ENCODE measurements at regions not wholly inside any gene's neighbourhood (a gene's known extent, or its start where the extent isn't known, plus 50 kb on each side); places are given as distances from the start of the nearest gene placed in this dataset.

DNA sequence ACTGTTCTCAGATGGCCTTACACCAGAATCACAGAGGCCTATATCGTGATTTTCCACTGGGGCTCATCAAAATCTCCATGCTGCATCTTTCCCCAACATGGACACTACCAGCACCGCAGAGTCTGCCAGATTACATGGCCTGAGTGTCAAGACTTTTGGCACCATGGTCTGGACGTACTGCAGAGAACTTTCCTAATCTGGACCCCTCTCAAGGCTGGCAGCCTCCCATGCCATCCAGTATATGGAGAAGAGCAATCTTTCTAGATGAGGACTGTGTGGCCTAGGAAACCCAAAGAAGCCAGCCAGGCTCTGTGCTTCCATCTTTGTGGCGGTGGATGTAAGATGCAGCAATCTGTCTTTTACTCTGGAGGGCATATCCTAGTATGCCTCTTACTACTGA lies 139.2 kb downstream of the ADAMTS15 start:
- no peak for DNase-seq

DNA sequence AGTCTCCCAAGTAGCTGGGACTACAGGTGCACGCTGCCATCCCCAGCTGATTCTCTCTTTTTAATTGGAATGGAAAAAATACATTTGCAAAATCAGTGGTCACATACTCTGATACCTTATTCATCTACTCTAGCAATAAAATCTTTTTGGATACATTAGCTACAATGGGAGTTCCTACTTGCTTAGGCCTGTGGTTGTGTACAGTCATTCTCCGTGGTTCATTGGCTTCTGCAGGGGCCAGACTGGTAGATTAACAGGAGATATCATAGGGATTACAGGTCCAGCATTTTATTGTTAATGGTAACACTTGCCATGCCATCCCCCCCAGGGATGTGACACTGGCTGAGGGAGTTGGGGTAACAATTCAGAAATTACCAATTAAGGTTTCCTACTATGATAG lies 140.0 kb downstream of the ADAMTS15 start:
- no peak for DNase-seq

- DNase-seq, result no peak
These were observed 143.6 kb downstream of the ADAMTS15 start for GRCh38 chr11:130592056-130592455.

DNA sequence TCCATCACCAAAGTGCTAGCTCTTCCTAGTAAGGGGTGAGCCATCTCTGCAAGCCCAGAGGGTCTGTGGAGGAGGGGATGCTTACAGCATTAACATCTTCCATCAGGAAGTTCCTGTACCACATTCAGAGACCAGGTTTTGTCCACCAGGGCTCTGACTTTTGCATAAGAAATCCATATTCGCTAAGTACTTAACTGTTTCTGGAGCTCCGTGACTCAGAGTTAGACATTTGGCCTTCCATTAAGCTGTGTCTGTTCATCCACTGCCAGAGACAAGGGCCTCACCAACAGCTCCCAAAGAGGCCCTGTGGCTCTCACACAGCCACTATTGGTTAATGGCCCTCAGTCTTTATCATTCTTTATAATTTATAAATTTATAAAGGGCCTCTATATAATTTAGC lies 144.6 kb downstream of the ADAMTS15 start:
- DNase-seq, result no peak

GRCh38 chr11:130598433-130598832 lies 150.0 kb downstream of the ADAMTS15 start:
- no peak for DNase-seq

DNA sequence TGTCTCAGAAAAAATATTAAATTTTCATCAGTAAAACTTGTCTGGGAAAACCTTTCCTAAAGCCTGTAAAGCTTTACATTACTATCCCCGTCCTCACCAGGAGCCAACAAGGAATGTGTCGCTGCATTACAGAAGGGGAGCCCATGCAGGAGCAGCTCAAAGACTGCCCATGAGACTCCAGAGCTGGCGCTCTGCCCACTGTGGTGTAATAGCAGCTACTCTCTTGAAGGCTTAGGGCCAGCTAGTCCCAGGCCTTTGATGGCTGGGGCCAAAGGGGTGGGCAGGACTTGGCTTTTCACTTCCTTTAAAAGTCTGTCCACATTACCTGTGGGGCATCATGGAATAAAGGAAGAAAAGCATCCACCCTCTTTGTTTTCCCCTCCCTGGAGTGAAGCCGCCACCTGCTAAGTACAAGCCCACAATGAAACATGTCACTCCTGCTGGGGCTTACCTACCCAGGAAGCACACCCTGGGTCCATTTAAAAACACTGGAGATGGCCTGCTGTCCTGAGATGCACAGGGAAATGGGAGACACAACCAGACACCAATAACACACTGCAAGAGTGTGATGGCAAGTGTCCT lies 150.7 kb downstream of the ADAMTS15 start:
- DNase-seq, result no peak

DNA sequence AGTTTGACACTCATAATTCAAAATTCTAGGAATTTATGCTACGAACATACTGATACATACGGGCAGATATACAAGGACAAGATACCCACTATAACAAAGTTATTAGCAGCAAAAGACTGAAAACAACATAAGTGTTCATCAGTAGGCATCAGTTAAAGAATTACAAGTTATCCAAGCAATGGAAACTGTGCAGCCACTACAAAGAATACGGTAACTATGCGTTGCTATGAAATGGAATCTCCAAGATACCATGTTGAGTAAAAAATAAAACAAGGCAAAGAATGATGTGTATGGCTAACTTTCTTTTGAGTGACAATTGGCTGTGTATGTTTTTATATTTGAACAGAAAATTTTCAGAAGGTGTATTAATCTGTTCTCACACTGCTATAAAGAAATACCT lies 151.7 kb downstream of the ADAMTS15 start:
- DNase-seq, result no peak

DNA sequence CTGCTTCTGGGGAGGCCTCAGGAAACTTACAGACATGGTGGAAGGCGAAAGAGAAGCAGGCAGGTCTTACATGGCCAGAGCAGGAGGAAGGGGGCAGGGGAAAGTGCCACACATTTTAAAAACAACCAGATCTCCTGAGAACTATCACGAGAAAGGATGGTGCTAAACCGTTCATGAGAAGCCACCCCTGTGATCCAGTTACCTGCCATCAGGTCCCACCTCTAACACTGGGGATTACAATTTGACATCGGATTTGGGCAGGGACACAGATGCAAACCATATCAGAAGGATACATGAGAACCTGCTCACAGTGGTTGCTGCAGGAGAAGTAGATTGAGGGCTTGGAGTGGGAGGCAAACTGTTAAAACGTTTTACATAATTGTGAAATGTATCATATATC lies 152.2 kb downstream of the ADAMTS15 start:
- DNase-seq, result no peak

- DNase-seq, result no peak
These were observed 152.7 kb downstream of the ADAMTS15 start for GRCh38 chr11:130601141-130601540.

GRCh38 chr11:130601764-130602460 lies 153.5 kb downstream of the ADAMTS15 start:
- no peak for DNase-seq

DNA sequence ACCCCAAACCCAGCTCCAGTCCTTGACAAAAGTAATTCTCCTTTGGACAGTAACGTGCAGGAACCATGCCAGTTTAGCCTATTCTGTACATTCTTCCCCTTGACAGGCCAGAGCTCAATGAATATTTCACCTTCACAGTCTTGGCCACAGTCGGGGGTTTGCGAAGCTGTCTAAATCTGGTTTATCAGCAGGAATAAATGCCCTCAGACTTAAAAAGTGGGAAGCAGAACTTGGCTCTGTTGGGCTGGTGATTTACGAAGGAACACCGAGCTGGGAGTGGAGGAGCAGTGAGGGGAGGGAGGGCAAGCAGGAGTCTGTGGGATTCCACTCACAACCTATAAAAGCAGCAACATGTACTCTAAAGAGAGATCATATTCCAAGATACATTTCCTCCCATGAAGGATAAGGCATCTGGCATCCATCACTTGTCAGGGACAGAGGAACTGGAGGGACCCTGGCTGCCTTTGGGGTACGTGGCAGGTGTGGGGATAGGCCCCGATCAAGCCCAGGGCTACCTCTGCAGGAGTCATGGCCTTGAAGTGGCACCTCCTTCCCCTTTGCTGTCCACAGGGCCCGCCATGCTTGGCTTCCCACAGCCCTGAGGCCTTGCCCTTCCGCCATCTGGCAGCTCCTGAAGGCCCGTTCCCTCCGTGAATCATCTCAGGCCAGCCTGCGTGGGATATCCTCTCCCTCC lies 154.3 kb downstream of the ADAMTS15 start:
- no peak for DNase-seq

GRCh38 chr11:130603335-130603906 lies 155.0 kb downstream of the ADAMTS15 start:
- no peak for DNase-seq

DNA sequence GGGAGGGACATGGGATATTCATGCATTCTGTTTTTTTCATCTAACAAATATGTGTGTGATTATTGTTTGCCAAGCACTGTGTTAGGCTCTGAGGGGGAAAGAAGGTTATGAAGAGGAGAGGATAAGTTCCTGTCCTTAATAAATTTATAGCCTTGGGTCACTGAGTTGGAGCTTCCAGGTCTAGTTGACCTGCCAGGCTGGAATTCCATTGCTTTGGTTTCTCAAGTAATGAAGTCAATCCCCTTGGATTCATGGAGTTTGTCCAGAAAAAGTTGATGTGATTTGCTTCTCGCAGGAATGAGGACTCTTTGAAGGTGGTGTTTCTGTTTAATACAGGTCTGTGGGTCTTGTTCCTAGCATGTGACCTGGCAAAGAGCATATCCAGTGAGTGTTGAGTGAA lies 156.2 kb downstream of the ADAMTS15 start:
- no peak for DNase-seq

- no peak for DNase-seq
These were observed 157.7 kb downstream of the ADAMTS15 start for GRCh38 chr11:130606178-130606577.

GRCh38 chr11:130606781-130607511 lies 158.5 kb downstream of the ADAMTS15 start:
- DNase-seq, result no peak

DNA sequence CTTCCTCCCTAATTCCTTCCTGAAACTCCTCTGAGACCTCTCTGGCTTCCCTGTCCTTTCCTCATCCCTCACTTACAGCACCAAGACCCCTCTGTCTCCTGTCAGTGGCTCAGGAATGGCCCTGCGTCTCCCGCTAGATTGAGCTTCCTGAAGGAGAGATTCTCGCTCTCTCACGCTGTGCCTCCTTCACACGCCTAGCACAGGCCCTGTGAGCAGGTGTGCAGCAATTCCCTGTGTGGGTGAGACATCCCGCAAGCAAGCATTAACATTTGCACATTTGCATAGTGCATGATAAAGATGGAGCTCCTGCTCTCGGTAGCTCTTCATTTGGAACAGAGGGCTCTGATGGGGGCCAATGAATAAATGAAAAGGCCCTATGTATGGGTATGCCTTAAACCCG lies 159.8 kb downstream of the ADAMTS15 start:
- no peak for DNase-seq

DNA sequence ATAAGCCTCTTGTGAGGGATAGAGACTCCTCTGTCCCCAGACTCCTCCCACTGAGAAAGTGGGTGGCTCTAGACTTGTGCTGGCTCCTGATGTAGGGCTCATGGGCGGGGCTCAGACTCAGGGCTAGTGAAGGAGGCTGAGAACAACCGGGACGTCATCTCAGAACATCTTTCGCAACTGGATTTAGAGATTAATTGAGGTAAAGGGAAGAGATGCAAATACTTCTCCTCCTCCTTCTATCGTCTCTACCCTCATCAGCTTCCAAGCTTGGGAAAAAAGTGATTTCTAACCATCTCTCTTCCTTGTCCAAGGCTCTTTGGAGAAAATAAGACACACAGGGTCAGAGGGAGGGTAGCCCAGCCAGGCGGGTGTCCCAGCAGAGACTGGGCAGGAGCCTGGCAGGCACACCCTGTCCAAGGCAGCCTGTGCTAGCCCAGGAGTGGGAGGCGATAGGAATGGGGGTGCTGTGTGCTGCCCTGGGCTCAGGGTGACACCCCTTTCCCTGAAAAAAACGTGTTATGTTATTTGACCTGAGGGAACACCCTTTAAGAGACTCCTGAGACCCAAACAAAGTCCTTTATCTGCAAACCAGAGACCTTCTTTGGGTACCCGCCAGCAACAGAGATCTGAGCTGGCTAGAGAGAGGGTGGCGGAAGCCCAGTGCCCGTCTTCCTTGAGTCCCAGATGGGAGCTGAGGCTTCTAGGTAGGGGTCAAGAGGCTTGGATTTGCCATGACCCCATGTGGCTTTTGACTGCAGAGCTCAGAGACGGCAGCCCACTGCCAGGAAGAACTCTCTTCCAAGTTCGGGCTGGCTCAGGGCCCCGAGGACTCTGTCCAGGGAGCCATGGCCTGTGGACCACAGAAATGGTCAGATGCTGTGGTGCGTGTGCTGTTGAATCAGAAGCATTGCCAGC lies 160.9 kb downstream of the ADAMTS15 start:
- no peak for DNase-seq

GRCh38 chr11:130611791-130612251 lies 163.4 kb downstream of the ADAMTS15 start:
- no peak for DNase-seq

GRCh38 chr11:130612291-130612851 lies 163.9 kb downstream of the ADAMTS15 start:
- no peak for DNase-seq

DNA sequence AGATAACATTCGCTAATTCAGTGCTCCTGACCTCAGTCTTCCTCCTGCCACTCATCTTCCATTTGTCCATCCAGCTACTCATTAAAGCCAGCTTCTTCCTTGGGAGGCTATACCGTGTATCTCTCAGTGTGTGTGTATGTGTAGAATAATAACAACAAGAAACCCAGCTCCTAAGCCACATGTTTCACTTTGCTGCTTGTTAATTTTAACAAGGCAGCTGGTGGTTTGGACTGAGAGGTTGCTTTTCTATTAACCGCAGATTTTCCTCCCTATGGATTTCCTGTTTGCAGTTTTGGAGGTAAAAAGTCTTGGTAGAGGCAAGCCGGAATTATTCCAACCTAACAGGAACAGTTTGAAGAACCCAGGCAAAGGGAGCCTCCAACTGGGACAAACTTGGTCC lies 165.0 kb downstream of the ADAMTS15 start:
- DNase-seq, result no peak

DNA sequence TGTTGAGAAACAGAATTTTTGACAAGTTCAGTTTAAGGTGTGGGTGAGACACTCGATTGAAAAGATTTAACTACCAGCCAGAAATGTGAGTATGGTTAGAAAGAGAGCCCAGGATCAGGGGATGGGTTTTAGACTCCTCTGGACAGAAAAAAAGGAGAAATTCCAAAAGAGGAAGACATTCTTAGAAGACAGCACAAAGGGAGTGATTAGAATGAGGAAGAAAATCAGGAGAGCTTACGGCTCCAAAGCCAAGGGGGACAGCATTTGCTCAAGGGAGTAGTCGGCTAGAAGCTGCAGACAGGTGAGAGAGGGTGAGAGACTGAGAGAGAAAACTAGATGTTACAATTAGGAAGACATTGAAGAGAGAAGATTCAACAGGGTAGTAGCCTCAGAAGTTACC lies 166.1 kb downstream of the ADAMTS15 start:
- no peak for DNase-seq

- DNase-seq, result no peak
These were observed 167.1 kb downstream of the ADAMTS15 start for GRCh38 chr11:130615561-130615960.
